Gastrocnemius medialis (tissue), 4 donors: ENCODE measurements at regions not wholly inside any gene's neighbourhood (a gene's known extent, or its start where the extent isn't known, plus 50 kb on each side); places are given as distances from the start of the nearest gene placed in this dataset.

Experiments used
- ATAC-seq, 2 donors: fragments of 150-250 bp; one replicate each; pipeline ENCODE4 v1.9.1; 2016
- DNase-seq, 2 donors: peaks; one replicate each; pipeline ENCODE4 v3.0.0-alpha.2; 2019
- H3K27ac ChIP-seq, 4 donors: fragments of 200-600 bp; sonication (generic); 1 replicate in 1 of 4; 2 replicates in 3 of 4; pipeline ENCODE4 v1.5.1; 2016 to 2018; ENCODE audit warnings: mild to moderate bottlenecking in 2 of 4, moderate library complexity in 1 of 4
- H3K27me3 ChIP-seq, 3 donors: fragments of 200-600 bp; sonication (generic) in 2 of 3; 1 replicate in 1 of 3; 2 replicates in 2 of 3; pipeline versions ENCODE4 v1.5.1 to v1.6.0; 2016 to 2019; ENCODE audit warnings: mild to moderate bottlenecking in 1 of 3, moderate library complexity in 1 of 3
- H3K36me3 ChIP-seq, 2 donors: fragments of 200-600 bp; sonication (generic) in 1 of 2; one replicate each; pipeline ENCODE4 v1.5.1; 2017 to 2018
- H3K4me1 ChIP-seq, 2 donors: fragments of 200-600 bp; sonication (generic) in 1 of 2; one replicate each; pipeline ENCODE4 v1.5.1; 2016 to 2017; ENCODE audit warnings: mild to moderate bottlenecking in 2 of 2
- H3K4me3 ChIP-seq, 4 donors: fragments of 200-600 bp; sonication (generic) in 3 of 4; 1 replicate in 1 of 4; 2 replicates in 3 of 4; pipeline ENCODE4 v1.5.1; 2016 to 2019; ENCODE audit warnings: mild to moderate bottlenecking in 2 of 4
- H3K9me3 ChIP-seq, 3 donors: fragments of 200-600 bp; sonication (generic) in 2 of 3; 1 replicate in 1 of 3; 2 replicates in 2 of 3; pipeline ENCODE4 v1.5.1; 2016 to 2019
- POLR2A ChIP-seq, 2 donors: fragments of 450-650 bp; IDR thresholded peaks; one replicate each; pipeline ENCODE4 v1.6.1; 2017; ENCODE audit warnings: antibody characterized with exemption in 2 of 2, mild to moderate bottlenecking in 2 of 2, moderate library complexity in 2 of 2
- in situ Hi-C, 4 donors: fragments of 200-750 bp; cut with MboI; loops; one replicate each; pipeline versions ENCODE4 v1.15.0 to v1.8.0; 2017; ENCODE audit warnings: low sequenced_read_pairs in 4 of 4
- intact Hi-C: fragments of 100-400 bp; cut with DNase I; formaldehyde crosslinking; loops from one replicate; pipeline ENCODE4 v1.15.1; 2023; ENCODE audit warnings: low total_unique reads
- TF ChIP-seq, protein P1 (sequence below), 5 experiments: fragments of 450-650 bp in 3 of 5; fragments of 200-600 bp in 2 of 5; sonication (generic) in 2 of 5; IDR thresholded peaks in 4 of 5; conservative IDR thresholded peaks in 1 of 5; 1 replicate in 4 of 5; 2 replicates in 1 of 5; pipeline ENCODE4 v1.5.1; 2016 to 2019; ENCODE audit warnings: antibody characterized with exemption in 5 of 5, mild to moderate bottlenecking in 3 of 5, moderate library complexity in 3 of 5

DNA sequence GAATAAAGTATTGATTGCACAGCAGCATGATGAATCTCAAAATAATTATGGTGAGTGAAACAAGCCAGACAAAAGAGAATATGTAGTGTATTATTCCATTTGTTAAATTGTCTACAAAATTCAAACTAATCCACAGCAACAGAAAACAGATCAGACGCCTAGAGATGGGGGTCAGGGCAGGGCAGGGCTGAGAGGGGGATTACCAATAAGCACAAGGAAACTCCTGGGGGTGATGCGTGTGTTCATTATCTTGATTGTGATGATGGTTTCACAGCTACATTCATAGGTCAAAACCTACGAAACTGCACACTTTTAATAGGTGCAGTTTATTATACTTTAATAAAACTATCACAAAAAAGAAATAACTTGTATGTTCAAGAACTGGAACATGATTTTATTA is 132.7 kb upstream of the CDK6 start:
- H3K36me3 ChIP-seq: no peaks in the 10 kb centered on the region
- TF ChIP-seq, protein P1, sequence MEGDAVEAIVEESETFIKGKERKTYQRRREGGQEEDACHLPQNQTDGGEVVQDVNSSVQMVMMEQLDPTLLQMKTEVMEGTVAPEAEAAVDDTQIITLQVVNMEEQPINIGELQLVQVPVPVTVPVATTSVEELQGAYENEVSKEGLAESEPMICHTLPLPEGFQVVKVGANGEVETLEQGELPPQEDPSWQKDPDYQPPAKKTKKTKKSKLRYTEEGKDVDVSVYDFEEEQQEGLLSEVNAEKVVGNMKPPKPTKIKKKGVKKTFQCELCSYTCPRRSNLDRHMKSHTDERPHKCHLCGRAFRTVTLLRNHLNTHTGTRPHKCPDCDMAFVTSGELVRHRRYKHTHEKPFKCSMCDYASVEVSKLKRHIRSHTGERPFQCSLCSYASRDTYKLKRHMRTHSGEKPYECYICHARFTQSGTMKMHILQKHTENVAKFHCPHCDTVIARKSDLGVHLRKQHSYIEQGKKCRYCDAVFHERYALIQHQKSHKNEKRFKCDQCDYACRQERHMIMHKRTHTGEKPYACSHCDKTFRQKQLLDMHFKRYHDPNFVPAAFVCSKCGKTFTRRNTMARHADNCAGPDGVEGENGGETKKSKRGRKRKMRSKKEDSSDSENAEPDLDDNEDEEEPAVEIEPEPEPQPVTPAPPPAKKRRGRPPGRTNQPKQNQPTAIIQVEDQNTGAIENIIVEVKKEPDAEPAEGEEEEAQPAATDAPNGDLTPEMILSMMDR (IDR thresholded peaks at IDR 0.05 in 4 of 5, conservative IDR thresholded peaks at IDR 0.05 in 1 of 5): no peak
- no peak for TF ChIP-seq POLR2A (IDR thresholded peaks at IDR 0.05)
- no peak overlapping the region for H3K4me3 ChIP-seq
- no peaks in the 10 kb centered on the region for H3K4me1 ChIP-seq
- ATAC-seq: no peak
- in situ Hi-C loops (no loop called here), intact Hi-C loops (no loop called here)
- no peaks in the 10 kb centered on the region for H3K27me3 ChIP-seq
- no peak for DNase-seq
- H3K9me3 ChIP-seq: no peaks in the 10 kb centered on the region
- no peak overlapping the region for H3K27ac ChIP-seq

DNA sequence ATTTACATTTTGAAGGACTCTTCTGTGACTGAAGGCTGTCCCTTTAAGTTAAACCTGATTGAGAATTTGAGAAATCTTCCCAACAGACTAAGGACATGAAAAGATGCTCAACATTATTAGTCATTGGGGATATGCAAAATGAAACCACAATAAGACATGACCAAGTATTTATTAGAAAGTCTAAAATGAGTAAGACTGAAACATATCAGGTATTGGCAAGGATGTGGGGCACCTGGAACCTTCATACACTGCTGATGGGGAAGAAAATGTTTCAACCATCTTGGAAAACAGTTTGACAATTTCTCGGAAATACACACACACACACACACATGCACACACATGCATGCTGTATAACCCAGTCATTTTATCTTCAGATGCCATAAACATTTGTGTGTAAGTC is 132.1 kb upstream of the CDK6 start:
- Histone ChIP-seq H3K9me3 (no peaks in the 10 kb centered on the region), H3K27ac (no peak overlapping the region), H3K27me3 (no peaks in the 10 kb centered on the region), H3K4me3 (no peak overlapping the region), H3K4me1 (no peaks in the 10 kb centered on the region), H3K36me3 (no peaks in the 10 kb centered on the region)
- in situ Hi-C loops: no loop called here
- ATAC-seq: no peak
- intact Hi-C loops: no loop called here
- TF ChIP-seq, protein P1 (IDR thresholded peaks at IDR 0.05 in 4 of 5, conservative IDR thresholded peaks at IDR 0.05 in 1 of 5): no peak
- no peak for TF ChIP-seq POLR2A (IDR thresholded peaks at IDR 0.05)
- DNase-seq: no peak

DNA sequence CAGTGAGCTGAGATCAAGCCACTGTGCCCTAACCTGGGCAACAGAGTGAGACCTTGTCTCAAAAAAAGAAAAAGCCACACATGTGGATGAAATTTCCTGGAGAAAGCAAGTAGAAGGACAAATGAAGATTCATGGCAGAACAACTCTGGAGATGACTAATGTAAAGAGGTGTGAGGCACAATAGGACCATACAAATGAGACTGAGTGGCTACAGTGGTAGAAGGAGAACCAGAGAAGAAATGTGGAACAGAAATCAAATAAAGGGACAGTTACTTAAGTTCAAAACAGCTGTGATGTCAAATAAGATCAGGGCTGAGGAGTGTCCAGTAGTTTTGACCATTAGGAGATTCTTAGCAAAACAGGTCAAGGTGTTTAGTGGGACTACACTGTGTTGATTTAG is 130.9 kb upstream of the CDK6 start:
- in situ Hi-C loops: no loop called here
- H3K27ac ChIP-seq: no peak overlapping the region
- intact Hi-C loops: no loop called here
- no peak for DNase-seq
- no peaks in the 10 kb centered on the region for H3K9me3 ChIP-seq
- TF ChIP-seq POLR2A (IDR thresholded peaks at IDR 0.05): no peak
- TF ChIP-seq, protein P1 (IDR thresholded peaks at IDR 0.05 in 4 of 5, conservative IDR thresholded peaks at IDR 0.05 in 1 of 5): no peak
- ATAC-seq: no peak
- H3K4me1 ChIP-seq: no peaks in the 10 kb centered on the region
- no peaks in the 10 kb centered on the region for H3K36me3 ChIP-seq
- H3K27me3 ChIP-seq: no peaks in the 10 kb centered on the region
- H3K4me3 ChIP-seq: no peak overlapping the region

DNA sequence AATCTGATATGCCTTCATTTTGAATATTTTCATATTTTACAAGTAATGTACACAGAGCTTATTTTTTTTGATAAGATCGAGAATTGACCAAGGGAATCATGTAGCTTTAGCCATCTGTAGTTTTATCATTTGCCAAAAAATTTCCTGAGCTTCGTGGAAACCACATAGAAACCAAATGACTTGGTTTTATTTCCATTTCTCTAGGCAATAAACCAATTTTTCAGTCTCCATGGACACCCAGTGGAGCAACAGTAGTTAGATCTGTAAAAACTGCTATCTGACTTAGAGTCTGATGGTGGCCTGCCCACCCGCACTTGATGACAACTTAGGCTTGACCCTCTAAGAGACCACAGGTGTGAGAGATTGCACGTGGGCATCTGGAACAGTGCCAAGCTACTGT is 127.8 kb upstream of the CDK6 start:
- no peak for DNase-seq
- no peak for TF ChIP-seq POLR2A (IDR thresholded peaks at IDR 0.05)
- TF ChIP-seq, protein P1 (IDR thresholded peaks at IDR 0.05 in 4 of 5, conservative IDR thresholded peaks at IDR 0.05 in 1 of 5): no peak
- in situ Hi-C loops: no loop called here

DNA sequence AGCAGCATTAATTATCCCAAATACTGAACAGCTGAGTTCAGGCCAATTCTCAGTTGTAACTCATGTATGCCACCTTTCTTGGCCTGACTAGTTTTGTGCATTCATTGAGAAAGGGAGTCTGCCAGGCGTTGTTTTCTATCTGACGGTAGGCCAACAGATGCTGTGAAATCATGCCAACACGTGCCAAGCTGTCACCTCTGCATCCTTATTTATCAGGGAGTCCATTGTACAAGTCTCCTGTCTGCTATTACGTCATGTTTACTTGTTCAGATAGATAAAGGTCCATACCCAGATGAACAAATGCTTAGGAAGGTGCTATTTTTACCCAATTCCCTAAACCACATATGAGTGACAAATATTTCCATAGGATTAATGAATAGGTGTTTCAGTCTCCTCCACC is 127.2 kb upstream of the CDK6 start:
- no peak overlapping the region for H3K4me3 ChIP-seq
- no peak overlapping the region for H3K27ac ChIP-seq
- in situ Hi-C loops: no loop called here
- no peak for TF ChIP-seq POLR2A (IDR thresholded peaks at IDR 0.05)
- TF ChIP-seq, protein P1 (IDR thresholded peaks at IDR 0.05 in 4 of 5, conservative IDR thresholded peaks at IDR 0.05 in 1 of 5): no peak
- no peak for ATAC-seq
- no peaks in the 10 kb centered on the region for H3K27me3 ChIP-seq
- intact Hi-C loops: no loop called here
- H3K36me3 ChIP-seq: no peaks in the 10 kb centered on the region
- no peaks in the 10 kb centered on the region for H3K4me1 ChIP-seq
- DNase-seq: no peak
- H3K9me3 ChIP-seq: no peaks in the 10 kb centered on the region

More for the DNA sequence above, 127.8 kb upstream of the CDK6 start:
- Histone ChIP-seq H3K36me3 (no peaks in the 10 kb centered on the region), H3K4me3 (no peak overlapping the region), H3K4me1 (no peaks in the 10 kb centered on the region), H3K27me3 (no peaks in the 10 kb centered on the region), H3K27ac (no peak overlapping the region), H3K9me3 (no peaks in the 10 kb centered on the region)
- ATAC-seq: no peak
- intact Hi-C loops: no loop called here
